ENCODE measurements at regions not wholly inside any gene's neighbourhood (a gene's known extent, or its start where the extent isn't known, plus 50 kb on each side); places are given as distances from the start of the nearest gene placed in this dataset.

DNA sequence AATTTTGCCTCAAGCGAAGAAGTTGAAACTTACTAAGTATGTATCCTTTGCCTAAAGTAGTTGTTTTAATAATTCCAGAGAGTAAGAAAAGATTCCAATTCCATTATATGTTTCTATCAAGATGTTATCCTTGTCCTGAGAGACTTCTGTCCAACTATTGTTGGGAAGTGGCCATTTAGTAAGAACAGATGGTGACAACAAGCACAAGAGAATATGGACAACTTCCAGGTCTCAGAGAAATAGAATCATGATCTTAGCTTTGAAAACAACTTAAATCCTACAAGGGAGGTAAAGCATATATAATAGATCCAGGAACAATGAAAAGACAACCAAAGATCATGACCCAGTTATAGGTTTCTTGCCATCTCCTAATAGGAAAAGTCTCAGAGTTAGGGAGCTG, 486.6 kb upstream of the PCDH10 start:
- Histone ChIP-seq H4K20me1 (ENCODE audit: control insufficient read depth, insufficient read depth, insufficient read length) (no peaks in the 10 kb centered on the region), H3K23me2 (ENCODE audit: insufficient read length, low read depth, low read length, poor library complexity, severe bottlenecking) (no peaks in the 10 kb centered on the region)

More for the DNA sequence above, 486.6 kb upstream of the PCDH10 start:
- H2BK120ac ChIP-seq (ENCODE audit: low read depth, low read length, poor library complexity, severe bottlenecking), result no peak overlapping the region
- H3K79me2 ChIP-seq (ENCODE audit: insufficient read depth, low read length), result no peaks in the 10 kb centered on the region
- no peak overlapping the region for H3K18ac ChIP-seq (ENCODE audit: insufficient read length, low read depth, low read length)
- H3K23ac ChIP-seq (ENCODE audit: insufficient read length, low read depth, low read length), result no peak overlapping the region
- H2BK5ac ChIP-seq (ENCODE audit: insufficient read length, low read length), result no peak overlapping the region
- no peak overlapping the region for H4K91ac ChIP-seq (ENCODE audit: insufficient read length, low read depth, low read length)
- WGBS (ENCODE audit: extremely low coverage, insufficient read length, low lambda C conversion rate), result no CpG with 5 or more reads among the region's 1 CpG
- no peak overlapping the region for H3T11ph ChIP-seq (ENCODE audit: low read length)
- H3K4me3 Mint-ChIP-seq, result no peak overlapping the region
- no peak overlapping the region for H3K9ac ChIP-seq (ENCODE audit: extremely low read depth, insufficient read length, low read length)
- H3K4me2 ChIP-seq (ENCODE audit: insufficient read depth, insufficient read length, low read length), result no peak overlapping the region
- no peak overlapping the region for H4K8ac ChIP-seq (replicated peaks; ENCODE audit: insufficient read length, low read depth, low read length)
- no peak overlapping the region for H3K14ac ChIP-seq (ENCODE audit: insufficient read depth, low read length)
- peaks cover 2 to 8% (median 6%) of the 10 kb centered on the region in 3 experiments; a peak in 5 of 7 replicates for H3K36me3 Mint-ChIP-seq (ENCODE audit: insufficient read depth in 1 of 3, low read depth in 3 of 3)
- no peak overlapping the region for H2AFZ ChIP-seq (ENCODE audit: low read length)
- no peak overlapping the region for H2AK5ac ChIP-seq (ENCODE audit: insufficient read length, low read length)
- peaks cover 6 to 7% of the 10 kb centered on the region in 2 experiments; a peak in 4 of 5 replicates for H3K9me3 Mint-ChIP-seq
- no peak overlapping the region for H3K4ac ChIP-seq (ENCODE audit: low read depth, low read length)
- no peaks in the 10 kb centered on the region for H3K79me1 ChIP-seq (ENCODE audit: insufficient read depth, low read depth, low read length, poor library complexity, severe bottlenecking)
- TF ChIP-seq, protein P1, sequence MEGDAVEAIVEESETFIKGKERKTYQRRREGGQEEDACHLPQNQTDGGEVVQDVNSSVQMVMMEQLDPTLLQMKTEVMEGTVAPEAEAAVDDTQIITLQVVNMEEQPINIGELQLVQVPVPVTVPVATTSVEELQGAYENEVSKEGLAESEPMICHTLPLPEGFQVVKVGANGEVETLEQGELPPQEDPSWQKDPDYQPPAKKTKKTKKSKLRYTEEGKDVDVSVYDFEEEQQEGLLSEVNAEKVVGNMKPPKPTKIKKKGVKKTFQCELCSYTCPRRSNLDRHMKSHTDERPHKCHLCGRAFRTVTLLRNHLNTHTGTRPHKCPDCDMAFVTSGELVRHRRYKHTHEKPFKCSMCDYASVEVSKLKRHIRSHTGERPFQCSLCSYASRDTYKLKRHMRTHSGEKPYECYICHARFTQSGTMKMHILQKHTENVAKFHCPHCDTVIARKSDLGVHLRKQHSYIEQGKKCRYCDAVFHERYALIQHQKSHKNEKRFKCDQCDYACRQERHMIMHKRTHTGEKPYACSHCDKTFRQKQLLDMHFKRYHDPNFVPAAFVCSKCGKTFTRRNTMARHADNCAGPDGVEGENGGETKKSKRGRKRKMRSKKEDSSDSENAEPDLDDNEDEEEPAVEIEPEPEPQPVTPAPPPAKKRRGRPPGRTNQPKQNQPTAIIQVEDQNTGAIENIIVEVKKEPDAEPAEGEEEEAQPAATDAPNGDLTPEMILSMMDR (conservative IDR thresholded peaks at IDR 0.05), result no peak
- no peak for DNase-seq
- no peaks in the 10 kb centered on the region for H3K4me1 ChIP-seq (ENCODE audit: insufficient read depth, low read length)
- H2BK20ac ChIP-seq (ENCODE audit: low read depth, low read length, poor library complexity, severe bottlenecking), result no peak overlapping the region
- no peaks in the 10 kb centered on the region for H3K27me3 ChIP-seq (ENCODE audit: insufficient read depth, low read length)
- no peak overlapping the region for H4K5ac ChIP-seq (ENCODE audit: insufficient read length, low read depth, low read length)
- H3K4me1 Mint-ChIP-seq, result no peaks in the 10 kb centered on the region
- H3K56ac ChIP-seq (ENCODE audit: insufficient read length, low read depth, low read length), result no peak overlapping the region
- no peak overlapping the region for H3K27ac Mint-ChIP-seq
- H3K27me3 Mint-ChIP-seq (ENCODE audit: low read depth), result no peaks in the 10 kb centered on the region
- H3K27ac ChIP-seq (ENCODE audit: insufficient read length, low read depth, low read length), result no peak overlapping the region
- H3K9me3 ChIP-seq (ENCODE audit: control insufficient read depth, low read depth, low read length), result no peaks in the 10 kb centered on the region
- no peak overlapping the region for H2BK12ac ChIP-seq (ENCODE audit: insufficient read length, low read depth, low read length)
- no peak overlapping the region for H2BK15ac ChIP-seq (ENCODE audit: low read depth, low read length)
